Nephron (organoid): ENCODE measurements at regions not wholly inside any gene's neighbourhood (a gene's known extent, or its start where the extent isn't known, plus 50 kb on each side); places are given as distances from the start of the nearest gene placed in this dataset.

Source experiments
- H3K27ac Mint-ChIP-seq, 3 experiments: 2 replicates each; pipeline ENCODE4 v1.8.0; 2020; ENCODE audit warnings: mixed read lengths in 3 of 3, mild to moderate bottlenecking in 2 of 3, moderate library complexity in 1 of 3
- H3K27me3 Mint-ChIP-seq: 2 replicates; pipeline ENCODE4 v1.8.0; 2021; ENCODE audit warnings: low read depth, mild to moderate bottlenecking, moderate library complexity, mixed read lengths
- H3K36me3 Mint-ChIP-seq: 2 replicates; pipeline ENCODE4 v1.8.0; 2020; ENCODE audit warnings: low read depth, mixed read lengths
- H3K4me1 Mint-ChIP-seq: 2 replicates; pipeline ENCODE4 v1.8.0; 2020; ENCODE audit warnings: mixed read lengths
- H3K4me3 Mint-ChIP-seq, 3 experiments: 2 replicates each; pipeline ENCODE4 v1.8.0; 2020; ENCODE audit warnings: mild to moderate bottlenecking in 3 of 3, mixed read lengths in 3 of 3, moderate library complexity in 2 of 3
- H3K9me3 Mint-ChIP-seq: 2 replicates; pipeline ENCODE4 v1.8.0; 2020; ENCODE audit warnings: mixed read lengths
- TF ChIP-seq, protein P1 (sequence below), 3 experiments: fragments of 200-600 bp; sonication (generic); IDR thresholded peaks; one replicate each; pipeline ENCODE4 v1.5.0; 2021; ENCODE audit warnings: antibody characterized with exemption in 3 of 3; ENCODE audit not compliant: unreplicated experiment in 3 of 3

DNA sequence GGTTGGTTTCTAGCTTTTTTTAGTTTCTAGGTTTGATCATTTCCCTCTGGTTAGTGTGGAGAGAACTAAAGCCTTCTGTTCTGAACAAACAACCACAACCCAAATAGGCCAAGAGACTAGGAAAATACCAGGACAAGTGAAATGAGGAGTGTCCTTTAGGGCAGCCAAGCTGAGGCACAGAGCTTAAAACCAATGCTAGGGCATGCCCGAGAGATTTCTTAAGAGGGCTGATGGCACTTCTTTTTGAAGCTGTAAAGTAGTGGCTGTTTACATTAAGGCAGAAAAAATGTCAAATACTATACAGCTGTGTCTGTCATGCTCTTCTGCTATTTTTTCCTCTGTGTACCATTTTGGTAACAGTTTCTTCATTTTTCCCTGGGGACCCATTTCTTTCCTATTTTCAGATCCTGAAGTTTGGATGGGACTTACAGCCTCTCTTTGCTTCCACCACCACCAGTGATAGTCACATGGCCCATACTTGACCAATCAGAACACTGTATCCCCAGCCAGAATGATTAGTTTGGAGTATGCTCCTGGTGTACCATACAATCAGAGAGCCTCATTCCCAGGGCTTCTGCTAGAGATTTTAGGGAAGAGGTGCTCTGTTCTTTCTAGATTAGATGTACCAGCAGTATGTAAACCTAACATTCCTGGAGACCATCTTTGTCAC lies 154.4 kb downstream of the BMP2 start:
- peaks cover 3% of the 10 kb centered on the region for H3K36me3 Mint-ChIP-seq
- H3K9me3 Mint-ChIP-seq = no peaks in the 10 kb centered on the region
- peaks cover 13% of the 10 kb centered on the region for H3K4me1 Mint-ChIP-seq
- H3K27me3 Mint-ChIP-seq = no peaks in the 10 kb centered on the region
- H3K4me3 Mint-ChIP-seq = no peak overlapping the region
- no peak overlapping the region for H3K27ac Mint-ChIP-seq
- TF ChIP-seq, protein P1, sequence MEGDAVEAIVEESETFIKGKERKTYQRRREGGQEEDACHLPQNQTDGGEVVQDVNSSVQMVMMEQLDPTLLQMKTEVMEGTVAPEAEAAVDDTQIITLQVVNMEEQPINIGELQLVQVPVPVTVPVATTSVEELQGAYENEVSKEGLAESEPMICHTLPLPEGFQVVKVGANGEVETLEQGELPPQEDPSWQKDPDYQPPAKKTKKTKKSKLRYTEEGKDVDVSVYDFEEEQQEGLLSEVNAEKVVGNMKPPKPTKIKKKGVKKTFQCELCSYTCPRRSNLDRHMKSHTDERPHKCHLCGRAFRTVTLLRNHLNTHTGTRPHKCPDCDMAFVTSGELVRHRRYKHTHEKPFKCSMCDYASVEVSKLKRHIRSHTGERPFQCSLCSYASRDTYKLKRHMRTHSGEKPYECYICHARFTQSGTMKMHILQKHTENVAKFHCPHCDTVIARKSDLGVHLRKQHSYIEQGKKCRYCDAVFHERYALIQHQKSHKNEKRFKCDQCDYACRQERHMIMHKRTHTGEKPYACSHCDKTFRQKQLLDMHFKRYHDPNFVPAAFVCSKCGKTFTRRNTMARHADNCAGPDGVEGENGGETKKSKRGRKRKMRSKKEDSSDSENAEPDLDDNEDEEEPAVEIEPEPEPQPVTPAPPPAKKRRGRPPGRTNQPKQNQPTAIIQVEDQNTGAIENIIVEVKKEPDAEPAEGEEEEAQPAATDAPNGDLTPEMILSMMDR (IDR thresholded peaks at IDR 0.05; ENCODE audit: unreplicated experiment in 3 of 3) = no peak

DNA sequence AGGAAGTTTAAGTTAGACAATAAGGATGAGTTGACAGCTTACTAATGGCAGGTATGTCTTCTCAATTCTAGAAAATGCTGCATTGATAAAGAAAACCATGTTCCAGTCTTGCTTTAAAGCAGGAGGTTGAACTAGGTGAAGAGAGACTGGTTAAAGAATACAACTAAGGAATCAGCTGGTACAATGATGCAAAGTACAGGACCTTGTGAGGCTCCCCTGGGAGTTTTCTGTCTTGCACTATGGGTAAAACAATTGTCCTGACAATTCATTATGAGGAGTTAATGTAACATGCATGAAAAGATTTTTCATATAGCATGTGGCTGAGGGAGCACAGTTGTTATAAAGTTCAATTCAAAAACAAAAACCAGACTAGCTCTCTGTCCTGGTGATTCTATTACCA lies 157.2 kb downstream of the BMP2 start:
- Mint-ChIP-seq H3K36me3 (peaks cover 3% of the 10 kb centered on the region), H3K9me3 (peaks cover 5% of the 10 kb centered on the region), H3K4me3 (no peak overlapping the region), H3K4me1 (peaks cover 13% of the 10 kb centered on the region), H3K27ac (no peak overlapping the region), H3K27me3 (no peaks in the 10 kb centered on the region)
- TF ChIP-seq, protein P1 (IDR thresholded peaks at IDR 0.05; ENCODE audit: unreplicated experiment in 3 of 3) = no peak

DNA sequence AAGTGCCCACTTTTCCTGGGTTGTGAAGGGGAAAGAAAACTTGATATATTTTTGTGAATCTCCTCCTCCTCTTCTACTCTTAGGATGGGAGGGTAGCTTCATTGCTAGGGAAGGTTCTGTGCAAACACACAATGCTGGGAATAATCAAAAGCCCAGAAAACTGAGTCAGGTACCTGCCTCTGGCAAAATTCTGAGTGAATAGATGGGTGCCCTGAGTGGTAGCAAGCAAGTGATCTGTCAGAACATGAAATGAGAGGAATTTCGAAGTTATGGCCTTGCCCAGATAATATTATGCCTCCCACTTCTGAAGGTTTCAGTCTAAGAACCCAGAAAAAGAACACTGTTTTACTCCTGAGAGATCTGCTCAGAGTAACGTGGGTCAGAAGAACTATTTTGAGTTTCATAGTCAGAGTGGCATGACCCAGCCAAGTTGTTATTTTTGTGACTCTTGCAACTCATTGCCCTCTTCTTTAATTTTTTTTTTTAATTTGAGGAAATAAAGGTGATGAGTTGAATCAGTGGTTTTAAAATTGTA lies 158.3 kb downstream of the BMP2 start:
- Mint-ChIP-seq H3K27ac (no peak overlapping the region), H3K9me3 (peaks cover 5% of the 10 kb centered on the region), H3K4me3 (no peak overlapping the region), H3K36me3 (peaks cover 3% of the 10 kb centered on the region), H3K27me3 (no peaks in the 10 kb centered on the region), H3K4me1 (peaks cover 13% of the 10 kb centered on the region)
- TF ChIP-seq, protein P1 (IDR thresholded peaks at IDR 0.05; ENCODE audit: unreplicated experiment in 3 of 3) = no peak

GRCh38 chr20:6940048-6940447 lies 172.6 kb downstream of the BMP2 start:
- Mint-ChIP-seq H3K27ac (no peak overlapping the region), H3K4me1 (no peaks in the 10 kb centered on the region), H3K9me3 (no peaks in the 10 kb centered on the region), H3K36me3 (no peaks in the 10 kb centered on the region), H3K4me3 (no peak overlapping the region), H3K27me3 (no peaks in the 10 kb centered on the region)
- TF ChIP-seq, protein P1 (IDR thresholded peaks at IDR 0.05; ENCODE audit: unreplicated experiment in 3 of 3) = peak; percentile 20 to 52 (median 31)

- Mint-ChIP-seq H3K36me3 (no peaks in the 10 kb centered on the region), H3K27ac (no peak overlapping the region), H3K4me1 (no peaks in the 10 kb centered on the region), H3K9me3 (no peaks in the 10 kb centered on the region), H3K27me3 (no peaks in the 10 kb centered on the region), H3K4me3 (no peak overlapping the region)
- TF ChIP-seq, protein P1 (IDR thresholded peaks at IDR 0.05; ENCODE audit: unreplicated experiment in 3 of 3) = no peak
Observed at GRCh38 chr20:6940876-6941275, 173.4 kb downstream of the BMP2 start.

DNA sequence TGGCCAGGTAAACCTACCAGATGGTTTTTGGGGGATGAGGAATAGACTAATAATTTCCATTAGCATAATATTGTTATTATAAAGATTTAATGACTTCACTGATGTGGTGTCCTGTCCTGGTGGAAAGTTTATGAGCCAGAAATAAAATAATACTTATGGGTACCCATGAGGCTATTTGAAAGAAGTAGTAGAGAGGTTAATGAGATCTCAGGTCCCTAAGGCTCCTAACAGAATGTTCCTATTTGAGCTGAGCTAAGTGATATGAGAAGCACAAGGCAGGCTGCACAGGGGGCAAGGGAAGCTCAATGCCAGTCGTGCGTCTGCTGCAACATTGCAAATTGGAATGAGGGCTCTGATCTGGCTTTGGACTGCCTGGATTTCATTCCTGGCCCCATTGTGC lies 174.1 kb downstream of the BMP2 start:
- Mint-ChIP-seq H3K4me3 (no peak overlapping the region), H3K36me3 (no peaks in the 10 kb centered on the region)

More for the DNA sequence above, 174.1 kb downstream of the BMP2 start:
- Mint-ChIP-seq H3K9me3 (no peaks in the 10 kb centered on the region), H3K27ac (no peak overlapping the region), H3K27me3 (no peaks in the 10 kb centered on the region), H3K4me1 (no peaks in the 10 kb centered on the region)
- TF ChIP-seq, protein P1 (IDR thresholded peaks at IDR 0.05; ENCODE audit: unreplicated experiment in 3 of 3) = no peak
